ENCODE measurements at regions not wholly inside any gene's neighbourhood (a gene's known extent, or its start where the extent isn't known, plus 50 kb on each side); places are given as distances from the start of the nearest gene placed in this dataset.

- no peak for DNase-seq
Measured at GRCh38 chr22:48599346-48599745, 1228.3 kb downstream of the BRD1 start.

GRCh38 chr22:48596111-48596850 lies 1231.4 kb downstream of the BRD1 start:
- no peak for DNase-seq

DNA sequence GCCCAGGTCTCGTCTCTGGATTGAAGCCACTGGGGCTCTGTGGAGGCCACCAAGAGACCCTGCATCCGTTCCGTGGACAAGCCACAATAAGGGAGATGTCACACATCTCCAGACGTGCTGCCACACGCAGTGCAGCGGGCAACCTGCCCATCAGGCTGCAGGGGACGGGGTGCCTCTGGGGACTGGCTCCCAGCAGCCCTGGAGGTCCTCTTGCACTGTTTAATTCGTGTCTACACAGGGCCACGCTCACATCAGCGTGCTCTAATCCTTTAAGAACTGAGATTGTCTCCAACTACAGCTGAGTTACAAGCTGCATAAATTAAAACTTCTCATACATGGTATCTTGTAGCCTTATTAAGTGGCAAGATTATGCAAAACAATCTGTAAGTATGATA lies 1232.2 kb downstream of the BRD1 start:
- no peak for DNase-seq

DNA sequence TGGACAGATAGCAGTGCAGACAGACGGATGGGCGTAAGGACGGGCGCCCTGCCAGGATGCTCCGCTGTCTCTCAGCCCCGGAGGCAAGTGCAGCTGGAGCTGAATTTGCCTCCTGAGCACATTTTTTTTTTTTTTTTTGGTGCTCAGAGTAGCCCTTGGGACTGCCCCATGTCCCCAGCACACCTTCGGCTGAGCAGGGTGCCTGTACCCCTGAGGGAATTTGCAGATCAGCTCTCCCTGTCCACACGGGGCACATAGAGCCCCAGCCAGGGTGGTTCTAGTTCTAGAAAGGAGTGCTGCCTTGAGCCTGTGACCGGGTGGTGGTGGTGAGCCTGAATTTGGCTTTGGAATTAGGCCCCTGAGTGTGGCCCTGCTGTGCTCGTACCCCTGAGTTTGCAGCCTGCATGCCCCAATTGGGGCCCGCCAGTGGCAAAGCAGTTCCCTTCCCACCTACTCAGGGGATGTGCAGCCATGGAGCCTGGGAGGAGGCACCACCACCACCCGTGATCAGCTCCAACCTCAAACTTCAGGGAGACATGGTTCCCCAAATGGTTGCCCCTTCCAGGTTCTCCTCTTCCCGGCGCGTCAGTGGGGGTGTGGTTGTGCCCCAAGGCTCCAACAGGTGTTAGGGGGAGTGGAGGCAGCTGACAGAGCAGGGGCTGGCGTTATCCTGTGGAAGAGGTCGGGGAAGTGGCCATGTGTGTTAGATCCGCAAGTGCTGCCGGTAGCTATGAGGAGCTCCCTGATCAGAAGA lies 1232.7 kb downstream of the BRD1 start:
- DNase-seq, result no peak

- no peak for DNase-seq
Measured at GRCh38 chr22:48594016-48594756, 1233.5 kb downstream of the BRD1 start.

DNA sequence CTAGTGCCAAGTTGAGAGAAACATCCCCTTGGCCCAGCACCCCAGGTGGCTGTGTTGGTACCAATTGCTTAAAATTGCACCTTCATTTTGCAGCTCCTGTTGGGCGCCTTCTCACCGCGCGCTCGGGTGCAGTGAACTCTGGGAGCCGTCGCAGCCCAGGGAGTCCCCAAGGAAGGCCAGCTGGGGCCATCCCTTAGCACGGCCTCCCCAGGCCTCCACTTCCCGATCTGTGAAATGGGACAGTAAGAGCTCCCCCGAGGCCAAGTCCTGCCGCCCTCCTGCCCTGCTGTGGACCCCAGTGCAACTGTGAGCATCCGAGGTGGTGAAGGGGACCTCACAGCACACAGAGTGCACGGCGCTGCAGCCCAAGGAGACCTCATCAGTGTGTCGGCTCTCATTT lies 1234.1 kb downstream of the BRD1 start:
- no peak for DNase-seq

DNA sequence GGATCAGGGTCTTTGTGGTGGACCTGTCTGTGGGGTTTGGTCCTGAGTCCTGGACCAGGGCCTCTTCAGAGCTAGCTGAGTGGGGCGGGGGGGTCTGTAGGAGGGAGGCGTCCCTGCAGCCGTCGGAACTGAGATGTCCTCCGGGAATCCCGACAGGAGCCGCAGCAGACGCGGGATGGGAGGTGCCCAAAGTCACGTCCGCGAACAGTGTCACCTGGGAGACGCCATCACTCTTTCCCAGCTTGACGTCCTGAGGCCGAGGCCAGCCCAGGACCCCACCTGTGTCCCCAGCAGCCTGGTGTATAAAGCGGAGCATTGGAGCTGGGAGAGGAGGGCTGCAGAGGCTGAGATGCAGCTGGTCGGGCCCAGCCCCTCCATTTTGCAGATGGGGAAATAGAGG lies 1234.7 kb downstream of the BRD1 start:
- DNase-seq, result no peak

- no peak for DNase-seq
Measured at GRCh38 chr22:48592488-48592887, 1235.2 kb downstream of the BRD1 start.

DNA sequence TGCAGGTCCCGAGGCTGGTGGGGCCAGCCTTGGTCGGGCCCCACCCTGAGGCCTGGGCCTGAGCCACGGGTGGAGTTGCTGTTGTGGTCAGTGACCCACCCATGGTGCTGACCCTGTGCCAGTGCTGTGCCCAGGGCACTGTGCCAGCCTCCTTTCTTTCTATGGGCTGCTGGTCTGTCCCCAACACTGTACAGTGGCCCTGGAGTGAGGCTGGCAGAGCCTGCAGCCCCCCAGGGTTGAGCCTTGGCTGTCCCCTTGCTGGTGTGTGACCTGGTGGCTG lies 1235.7 kb downstream of the BRD1 start:
- no peak for DNase-seq

GRCh38 chr22:48591286-48592065 lies 1236.2 kb downstream of the BRD1 start:
- DNase-seq, result no peak

- DNase-seq, result no peak
Measured at GRCh38 chr22:48589901-48590300, 1237.8 kb downstream of the BRD1 start.

DNA sequence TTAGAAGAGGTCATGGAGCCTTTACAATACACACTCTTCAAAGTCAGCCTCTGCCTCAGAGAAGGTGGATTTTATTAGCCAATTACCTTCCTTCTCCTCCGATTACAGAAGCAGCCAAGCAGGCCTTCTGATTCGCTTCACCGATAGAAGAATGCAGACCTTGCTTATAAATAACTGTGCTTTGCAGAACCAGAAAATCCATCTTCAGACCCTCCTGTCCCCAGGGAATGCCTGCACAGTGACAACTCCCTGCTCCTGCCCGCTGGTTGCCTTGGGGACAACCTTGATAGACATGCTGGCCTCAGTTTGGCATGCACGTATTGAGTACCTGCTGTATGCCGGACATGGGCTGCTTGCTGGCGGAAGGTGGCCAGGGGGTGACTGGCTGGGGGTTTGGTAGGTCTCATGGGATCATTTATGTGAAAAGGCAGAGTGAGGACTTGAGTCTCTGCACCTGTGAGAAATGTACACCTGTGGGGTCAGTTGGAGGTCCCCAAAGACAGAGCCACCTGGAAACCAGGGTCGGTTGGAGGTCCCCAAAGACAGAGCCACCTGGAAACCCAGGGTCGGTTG lies 1238.7 kb downstream of the BRD1 start:
- DNase-seq, result no peak

DNA sequence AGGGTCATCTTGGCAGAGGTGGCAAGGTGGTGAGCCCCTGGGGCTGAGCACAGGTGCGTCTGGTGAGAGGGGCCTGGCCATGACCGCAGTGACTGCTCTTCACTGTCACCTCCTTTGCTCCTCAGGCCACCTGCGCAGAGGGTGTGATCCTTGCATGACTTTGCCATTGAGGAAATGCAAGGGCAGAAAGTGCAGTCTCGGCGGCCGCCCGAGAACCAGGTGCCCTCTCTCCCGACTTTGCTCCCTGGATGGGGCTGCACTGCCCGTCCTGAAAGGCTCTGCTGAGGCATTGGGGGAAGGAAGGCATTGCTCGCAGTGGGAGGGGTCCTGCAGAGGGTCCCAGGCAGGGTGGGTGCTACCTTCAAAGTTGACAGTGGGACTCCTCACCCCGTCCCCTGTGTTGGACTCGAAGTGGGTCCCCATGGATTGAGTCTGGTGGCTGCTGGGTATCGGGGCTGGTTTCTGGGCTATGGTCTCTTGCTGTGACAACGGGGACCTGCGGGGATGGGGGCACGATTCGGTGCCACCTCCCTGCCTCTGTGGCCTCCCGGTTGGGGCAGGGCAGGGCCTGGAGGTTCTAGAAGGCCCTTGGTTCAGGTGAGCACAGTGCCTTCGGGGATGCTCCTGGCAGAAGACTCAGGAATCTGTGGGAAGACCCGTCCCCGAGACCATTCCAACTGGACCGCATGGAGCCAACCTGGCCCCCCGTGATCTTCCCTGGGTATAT lies 1239.4 kb downstream of the BRD1 start:
- no peak for DNase-seq

- no peak for DNase-seq
Measured at GRCh38 chr22:48587236-48587865, 1240.3 kb downstream of the BRD1 start.

- no peak for DNase-seq
Measured at GRCh38 chr22:48586799-48587185, 1240.9 kb downstream of the BRD1 start.

- DNase-seq, result no peak
Measured at GRCh38 chr22:48585916-48586798, 1241.5 kb downstream of the BRD1 start.

DNA sequence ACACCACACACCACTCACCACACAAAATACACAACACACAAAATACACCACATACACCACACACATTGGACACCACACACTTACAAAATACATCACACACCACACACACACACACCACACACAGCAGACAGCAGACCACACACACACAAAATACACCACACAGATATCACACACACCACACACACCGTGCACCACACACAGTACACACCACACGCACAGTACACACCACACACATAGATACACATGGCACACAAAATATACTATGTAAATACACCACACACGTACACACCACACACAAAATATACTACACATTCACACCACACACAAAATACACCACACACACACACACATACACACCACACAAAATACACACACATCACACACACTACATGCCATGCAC lies 1243.5 kb downstream of the BRD1 start:
- DNase-seq, result no peak

DNA sequence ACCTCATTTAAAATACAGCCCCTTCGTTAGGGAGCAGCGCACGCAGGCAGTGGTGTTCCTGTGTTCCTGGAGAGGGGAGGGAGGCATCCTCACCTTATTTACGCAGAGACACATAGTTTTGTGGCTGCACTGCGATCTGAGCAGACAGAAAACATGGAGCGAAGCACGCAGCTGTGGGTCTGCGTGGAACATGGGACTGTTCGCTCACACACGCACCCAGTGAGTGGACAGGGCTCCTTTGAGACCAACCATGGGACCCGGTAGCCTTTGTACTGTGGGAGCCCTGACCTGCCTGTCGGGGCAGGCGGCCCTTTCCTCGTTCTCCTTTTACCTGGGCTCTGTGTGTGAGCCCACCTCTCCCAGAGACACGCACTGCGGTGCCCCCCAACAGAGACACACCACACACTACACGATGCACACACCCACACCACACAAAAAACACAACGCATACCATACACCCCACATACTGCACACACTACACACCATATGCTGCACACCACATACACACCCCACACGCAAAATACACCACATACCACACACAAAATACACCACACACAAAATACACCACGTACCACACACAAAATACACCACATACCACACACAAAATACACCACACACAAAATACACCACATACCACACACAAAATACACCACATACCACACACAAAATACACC lies 1245.7 kb downstream of the BRD1 start:
- no peak for DNase-seq

DNA sequence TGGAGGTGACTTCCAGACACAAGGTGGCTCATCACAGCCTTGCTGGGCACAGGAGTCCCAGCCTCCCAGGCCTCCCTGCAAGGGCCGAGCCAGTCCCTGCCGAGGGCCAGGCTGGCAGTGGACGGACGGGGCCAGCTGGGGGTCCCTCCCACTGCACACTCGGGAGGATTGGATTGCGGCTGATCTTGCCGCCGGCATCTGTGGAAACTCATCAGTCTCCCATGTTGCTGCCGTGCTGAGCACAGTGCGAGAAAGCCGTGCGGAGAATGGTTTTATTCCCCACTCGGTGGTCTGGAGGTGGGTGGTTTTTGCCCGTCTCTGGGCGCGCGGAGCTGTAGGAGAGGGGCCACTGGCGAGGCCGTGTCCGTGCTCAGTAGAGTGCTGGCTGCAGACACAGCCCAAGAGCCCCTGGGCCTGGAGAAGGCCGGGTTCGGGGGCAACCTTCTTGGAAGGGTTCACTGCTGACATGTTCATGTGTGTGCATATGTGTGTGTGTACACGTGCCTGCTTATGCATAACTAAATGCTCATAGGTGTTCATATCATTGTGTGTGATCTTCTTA lies 1246.4 kb downstream of the BRD1 start:
- no peak for DNase-seq

- no peak for DNase-seq
Measured at GRCh38 chr22:48580481-48580970, 1247.1 kb downstream of the BRD1 start.
